HCT116 (cell line): ENCODE measurements at regions not wholly inside any gene's neighbourhood (a gene's known extent, or its start where the extent isn't known, plus 50 kb on each side); places are given as distances from the start of the nearest gene placed in this dataset.

ENCODE experiments used
- ATAC-seq: fragments of 200-7000 bp; cut with Tn5 transposase; 2 replicates; pipeline ENCODE4 v1.9.1; 2020; ENCODE audit warnings: mild to moderate bottlenecking, moderate library complexity
- BruUV-seq: library from RNA; stranded (reverse); fragments of 400-500 nt; replicated peaks from 2 replicates; lab custom pipeline; 2021; lab: Mats Ljungman, UMichigan
- CTCF ChIA-PET: fragments of 300-600 bp; sonication (Branson Sonifier 250); formaldehyde crosslinking; loops from one replicate; lab custom pipeline; 2021; ENCODE audit warnings: antibody characterized with exemption; lab: Charles Lee
- POLR2A ChIA-PET: fragments of 300-600, 350-600 bp; sonication (Branson Sonifier 250); formaldehyde crosslinking; loops from one replicate; lab custom pipeline; 2021; ENCODE audit warnings: antibody characterized with exemption; lab: Charles Lee
- RAD21 ChIA-PET, 2 experiments: fragments of 300-600 bp; sonication (Branson Sonifier 250); formaldehyde crosslinking; loops; one replicate each; lab custom pipeline; 2023; ENCODE audit warnings: low total read pairs in 2 of 2; ENCODE audit not compliant: uncharacterized antibody in 2 of 2, unreplicated experiment in 2 of 2, low non-redundant PET in 1 of 2; lab: Charles Lee
- DNase-seq: peaks from one replicate; pipeline ENCODE4 v3.0.0-alpha.2; 2010; ENCODE audit warnings: low read depth, low spot score
- H2AFZ ChIP-seq: fragments of 200-600 bp; shearing (Covaris generic), sonication (generic); 2 replicates; pipeline ENCODE4 v1.6.1; 2017; ENCODE audit warnings: low read depth, mixed run types, mixed read lengths, antibody characterized with exemption, low read length; ENCODE audit not compliant: poor library complexity, severe bottlenecking
- H3K27ac ChIP-seq: 2 replicates; pipeline ENCODE4 v1.5.1; 2012; ENCODE audit warnings: low read depth, low read length
- H3K27me3 ChIP-seq: fragments of 200-600 bp; sonication (generic); 2 replicates; pipeline ENCODE4 v1.6.1; 2016; ENCODE audit warnings: mixed run types, low read length, mixed read lengths; ENCODE audit not compliant: insufficient read depth
- H3K36me3 ChIP-seq, 2 experiments: fragments of 200-500 bp in 1 of 2; fragments of 200-600 bp in 1 of 2; sonication (Bioruptor generic) in 1 of 2; sonication (generic) in 1 of 2; 2 replicates each; pipeline versions ENCODE4 v1.5.1 to v1.6.1; 2014 to 2016; ENCODE audit warnings: low read length in 2 of 2, inconsistent platforms in 1 of 2, mixed read lengths in 1 of 2, mixed run types in 1 of 2; ENCODE audit not compliant: insufficient read depth in 2 of 2, control insufficient read depth in 1 of 2
- H3K4me1 ChIP-seq, 2 experiments: fragments of 200-600 bp in 1 of 2; sonication (generic) in 1 of 2; 2 replicates each; pipeline versions ENCODE4 v1.5.1 to v1.6.1; 2012 to 2017; ENCODE audit warnings: low read length in 2 of 2, inconsistent platforms in 1 of 2, mild to moderate bottlenecking in 1 of 2, mixed read lengths in 1 of 2, mixed run types in 1 of 2, moderate library complexity in 1 of 2; ENCODE audit not compliant: insufficient read depth in 2 of 2, control insufficient read depth in 1 of 2
- H3K4me2 ChIP-seq: fragments of 200-600 bp; sonication (generic); 2 replicates; pipeline ENCODE4 v1.6.1; 2017; ENCODE audit warnings: mixed run types, low read length, mixed read lengths
- H3K4me3 ChIP-seq, 2 experiments: fragments of 200-600 bp in 1 of 2; sonication (generic) in 1 of 2; replicated peaks in 1 of 2; 2 replicates each; pipeline ENCODE4 v1.5.1; 2011 to 2016; ENCODE audit warnings: low read length in 2 of 2, control low read depth in 1 of 2, low read depth in 1 of 2, mild to moderate bottlenecking in 1 of 2, mixed read lengths in 1 of 2, mixed run types in 1 of 2
- H3K79me2 ChIP-seq: fragments of 200-600 bp; sonication (generic); 2 replicates; pipeline ENCODE4 v1.6.1; 2017; ENCODE audit warnings: mild to moderate bottlenecking, mixed run types, low read length, moderate library complexity, mixed read lengths; ENCODE audit not compliant: insufficient read depth
- H3K9ac ChIP-seq: fragments of 200-600 bp; sonication (generic); 2 replicates; pipeline ENCODE4 v1.6.1; 2016; ENCODE audit warnings: low read length, mixed read lengths
- H3K9me2 ChIP-seq: fragments of 200-600 bp; sonication (generic), shearing (Covaris generic); 2 replicates; pipeline ENCODE4 v1.6.1; 2017; ENCODE audit warnings: mixed run types, mild to moderate bottlenecking, moderate library complexity; ENCODE audit not compliant: insufficient read depth
- H3K9me3 ChIP-seq, 2 experiments: fragments of 200-500 bp in 1 of 2; fragments of 200-600 bp in 1 of 2; sonication (Bioruptor generic) in 1 of 2; sonication (generic) in 1 of 2; 2 replicates each; pipeline ENCODE4 v1.6.1; 2014 to 2017; ENCODE audit warnings: low read length in 2 of 2, mixed read lengths in 2 of 2, inconsistent platforms in 1 of 2, low read depth in 1 of 2, mild to moderate bottlenecking in 1 of 2, mixed run types in 1 of 2, moderate library complexity in 1 of 2; ENCODE audit not compliant: control insufficient read depth in 1 of 2, insufficient read depth in 1 of 2
- H4K20me1 ChIP-seq: fragments of 200-600 bp; sonication (generic), shearing (Covaris generic); 2 replicates; pipeline ENCODE4 v1.6.1; 2017; ENCODE audit warnings: mixed run types, mild to moderate bottlenecking, moderate library complexity; ENCODE audit not compliant: insufficient read depth
- EZH2 ChIP-seq: fragments of 200-600 bp; sonication (generic); IDR thresholded peaks from 2 replicates; pipeline ENCODE4 v1.6.1; 2017; ENCODE audit warnings: antibody characterized with exemption, mixed run types
- REST ChIP-seq: IDR thresholded peaks from 2 replicates; pipeline ENCODE4 v1.6.1; 2012; ENCODE audit warnings: low read depth
- SP1 ChIP-seq: IDR thresholded peaks from 2 replicates; pipeline ENCODE4 v1.6.1; 2012; ENCODE audit warnings: low read depth
- intact Hi-C: fragments of 100-400 bp; cut with micrococcal nuclease; formaldehyde crosslinking; loops from 2 replicates; pipeline ENCODE4 v1.10.0; 2022

GRCh38 chr15:95932141-95932540 is 398.4 kb upstream of the NR2F2 start:
- Histone ChIP-seq H3K4me3 (no peak overlapping the region), H3K9me3 (no peaks in the 10 kb centered on the region), H2AFZ (no peak overlapping the region), H3K79me2 (no peaks in the 10 kb centered on the region), H3K4me1 (peaks cover 0 to 11% of the 10 kb centered on the region in 2 experiments; a peak in 2 of 4 replicates), H3K36me3 (no peaks in the 10 kb centered on the region), H4K20me1 (no peaks in the 10 kb centered on the region), H3K9ac (no peak overlapping the region), H3K4me2 (peak overlapping the region; percentile 5; the same call in 1 of the 2 replicates), H3K27ac (no peak overlapping the region), H3K27me3 (no peaks in the 10 kb centered on the region), H3K9me2 (no peaks in the 10 kb centered on the region)
- DNase-seq (no peak), ATAC-seq (no peak)
- CTCF ChIA-PET: no interaction called here
- intact Hi-C loops: no loop called here
- TF ChIP-seq REST: no peak
- no TSS peak for BruUV-seq
- POLR2A ChIA-PET: no interaction called here
- RAD21 ChIA-PET: no interaction called here

DNA sequence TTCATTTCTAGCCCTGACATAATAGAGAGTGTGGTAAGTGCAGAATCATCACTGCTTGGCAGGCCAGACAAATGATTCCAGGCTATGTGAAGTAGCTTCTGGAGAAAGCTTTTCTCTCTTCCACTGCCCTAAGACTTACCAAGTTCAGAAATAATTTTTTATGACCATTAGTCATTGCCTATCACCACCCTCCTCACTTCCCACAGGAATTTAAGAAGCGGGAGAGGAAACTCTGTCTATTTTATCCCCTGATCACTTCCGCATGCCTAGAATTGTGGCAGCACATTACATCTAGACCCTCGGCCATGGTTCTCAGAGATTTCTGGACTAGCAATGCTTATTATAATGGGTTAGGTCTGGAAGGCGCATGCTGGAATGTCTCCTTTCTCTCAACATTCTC is 397.8 kb upstream of the NR2F2 start:
- Histone ChIP-seq H3K9me3 (no peaks in the 10 kb centered on the region), H3K4me3 (no peak overlapping the region), H3K27ac (no peak overlapping the region), H3K27me3 (no peaks in the 10 kb centered on the region), H3K4me1 (peaks cover 0 to 11% of the 10 kb centered on the region in 2 experiments; a peak in 2 of 4 replicates), H3K9ac (no peak overlapping the region), H3K36me3 (no peaks in the 10 kb centered on the region), H3K79me2 (no peaks in the 10 kb centered on the region), H2AFZ (no peak overlapping the region), H3K4me2 (peak overlapping the region; percentile 5; the same call in 1 of the 2 replicates), H3K9me2 (no peaks in the 10 kb centered on the region), H4K20me1 (no peaks in the 10 kb centered on the region)
- ChIA-PET CTCF (no interaction called here), RAD21 (no interaction called here), POLR2A (no interaction called here)
- ATAC-seq (peak; percentile 46; the same call in 1 of the 2 replicates), DNase-seq (peak; percentile 19)
- TF ChIP-seq SP1: no peak
- no peak for TF ChIP-seq EZH2
- intact Hi-C loops: no loop called here
- BruUV-seq: no TSS peak
